Fibroblast of the aortic adventitia (primary cell): ENCODE measurements at regions not wholly inside any gene's neighbourhood (a gene's known extent, or its start where the extent isn't known, plus 50 kb on each side); places are given as distances from the start of the nearest gene placed in this dataset.
"Not testable (repeated sequence)": the region's sequence is repeated elsewhere in the genome, so short reads cannot be mapped to it uniquely, and the experiment has no call there.

Experiments used
- DNase-seq: peaks from one replicate; pipeline ENCODE4 v3.0.0-alpha.2; 2010; ENCODE audit warnings: low read depth
- H3K4me3 ChIP-seq: 2 replicates; pipeline ENCODE4 v1.5.1; 2011; ENCODE audit warnings: low read depth, mild to moderate bottlenecking, control low read depth, low read length, moderate library complexity
- CTCF ChIP-seq: IDR thresholded peaks from 2 replicates; pipeline ENCODE4 v1.5.1; 2011; ENCODE audit warnings: mild to moderate bottlenecking, low read length, control low read depth, inconsistent platforms; ENCODE audit not compliant: insufficient read depth

- peak; percentile 20 for DNase-seq
- peak; percentile 28 for TF ChIP-seq CTCF
- H3K4me3 ChIP-seq: no peak overlapping the region
Observed at GRCh38 chr4:100907465-100908454, 389.9 kb upstream of the EMCN start.

- TF ChIP-seq CTCF: no peak
- no peak for DNase-seq
- H3K4me3 ChIP-seq: no peak overlapping the region
Observed at GRCh38 chr4:100906973-100907372, 389.2 kb upstream of the EMCN start.

- H3K4me3 ChIP-seq, DNase-seq: not testable (repeated sequence)
Observed at GRCh38 chr4:100900945-100901344, 383.1 kb upstream of the EMCN start.

- no peak for DNase-seq
- no peak overlapping the region for H3K4me3 ChIP-seq
- no peak for TF ChIP-seq CTCF
Observed at GRCh38 chr4:100900134-100900533, 382.3 kb upstream of the EMCN start.

- no peak overlapping the region for H3K4me3 ChIP-seq
- TF ChIP-seq CTCF: no peak
- DNase-seq: no peak
Observed at GRCh38 chr4:100898844-100899243, 381.0 kb upstream of the EMCN start.

- H3K4me3 ChIP-seq: peak overlapping the region; percentile 14
- peak; percentile 23 for DNase-seq
- TF ChIP-seq CTCF: no peak
Observed at GRCh38 chr4:100895556-100896197, 377.9 kb upstream of the EMCN start.

- H3K4me3 ChIP-seq: no peak overlapping the region
- no peak for TF ChIP-seq CTCF
- DNase-seq: no peak
Observed at GRCh38 chr4:100894339-100894870, 376.6 kb upstream of the EMCN start.
